Psoas muscle (tissue), 7 donors: ENCODE measurements at regions not wholly inside any gene's neighbourhood (a gene's known extent, or its start where the extent isn't known, plus 50 kb on each side); places are given as distances from the start of the nearest gene placed in this dataset.

Source experiments
- ATAC-seq, 4 donors: fragments of 200-7000 bp; cut with Tn5 transposase; one replicate each; pipeline ENCODE4 v1.9.1; 2020; ENCODE audit warnings: moderate library complexity in 3 of 4, mild to moderate bottlenecking in 2 of 4
- DNase-seq, 2 donors: peaks; one replicate each; pipeline ENCODE4 v3.0.0-alpha.2; 2020
- H3K27ac ChIP-seq: fragments of 200-600 bp; one replicate; pipeline ENCODE4 v1.8.0; 2022
- H3K27me3 ChIP-seq, 3 donors: fragments of 200-600 bp in 1 of 3; one replicate each; pipeline versions ENCODE4 v1.6.1 to v1.8.0; 2013 to 2022; ENCODE audit warnings: low read length in 2 of 3, mild to moderate bottlenecking in 2 of 3, moderate library complexity in 1 of 3; ENCODE audit not compliant: insufficient read depth in 3 of 3
- H3K36me3 ChIP-seq, 2 donors: fragments of 200-600 bp in 1 of 2; one replicate each; pipeline versions ENCODE4 v1.6.1 to v1.8.0; 2013 to 2022; ENCODE audit warnings: low read depth in 1 of 2, mild to moderate bottlenecking in 1 of 2, moderate library complexity in 1 of 2; ENCODE audit not compliant: insufficient read depth in 1 of 2
- H3K4me1 ChIP-seq: fragments of 200-600 bp; one replicate; pipeline ENCODE4 v1.8.0; 2022
- H3K4me3 ChIP-seq: fragments of 200-600 bp; one replicate; pipeline ENCODE4 v1.8.0; 2022; ENCODE audit warnings: mild to moderate bottlenecking
- H3K9me3 ChIP-seq: fragments of 200-600 bp; one replicate; pipeline ENCODE4 v1.8.0; 2022
- CTCF ChIP-seq: fragments of 200-600 bp; IDR thresholded peaks from one replicate; pipeline ENCODE4 v1.8.0; 2022; ENCODE audit warnings: antibody characterized with exemption
- WGBS, 3 donors: extraction: QIAGEN DNeasy Blood & Tissue Kit; methylation state at CpG; one replicate each; pipeline versions ENCODE4 v1.1.6 to v1.1.7; 2013; 5-methylcytosine and 5-hydroxymethylcytosine counted together
- intact Hi-C, 2 donors: fragments of 100-400 bp; cut with DNase I; formaldehyde crosslinking; loops; one replicate each; pipeline versions ENCODE4 v1.11.0 to v1.14.2; 2022
- donor health status: healthy with polysubstance abuse.
- donor health status: DM: no; HTN: no; CAD: no; lungs with moderate emphysema.
- donor health status: Bipolar disorder and iron deficiency.
- donor health status: healthy.
- donor health status: DM: yes; HTN: yes; CAD: no.
- donor health status: DM: no; HTN: no; CAD: no.
- donor health status: DM: yes; HTN: yes; CAD: no.

GRCh38 chr18:33983126-33983525 lies 241.6 kb downstream of the NOL4 start:
- H3K27ac ChIP-seq: no peak overlapping the region
- no peaks in the 10 kb centered on the region for H3K4me1 ChIP-seq
- no peaks in the 10 kb centered on the region for H3K9me3 ChIP-seq
- 90 to 97% (median 94%) methylated on average over 2 of the region's 2 CpGs for WGBS, 3 donors
- no peaks in the 10 kb centered on the region for H3K27me3 ChIP-seq
- no peak for TF ChIP-seq CTCF
- DNase-seq (no peak), ATAC-seq (no peak)
- intact Hi-C loops: no loop called here
- H3K36me3 ChIP-seq: no peaks in the 10 kb centered on the region
- no peak overlapping the region for H3K4me3 ChIP-seq

- intact Hi-C loops: no loop called here
- Histone ChIP-seq H3K27me3 (no peaks in the 10 kb centered on the region), H3K9me3 (no peaks in the 10 kb centered on the region), H3K27ac (no peak overlapping the region), H3K4me3 (no peak overlapping the region), H3K4me1 (no peaks in the 10 kb centered on the region), H3K36me3 (no peaks in the 10 kb centered on the region)
- DNase-seq: no peak
- no peak for ATAC-seq
- TF ChIP-seq CTCF: no peak
Observed at GRCh38 chr18:33960417-33960816, 264.3 kb downstream of the NOL4 start.

GRCh38 chr18:33959609-33960008 lies 265.1 kb downstream of the NOL4 start:
- no peaks in the 10 kb centered on the region for H3K36me3 ChIP-seq
- DNase-seq: no peak
- H3K27ac ChIP-seq: no peak overlapping the region
- no peak for TF ChIP-seq CTCF
- ATAC-seq: no peak
- no peaks in the 10 kb centered on the region for H3K9me3 ChIP-seq
- no peak overlapping the region for H3K4me3 ChIP-seq
- H3K27me3 ChIP-seq: no peaks in the 10 kb centered on the region
- intact Hi-C loops: no loop called here
- no peaks in the 10 kb centered on the region for H3K4me1 ChIP-seq
- 87 to 92% (median 87%) methylated on average over 2 of the region's 2 CpGs for WGBS, 3 donors

- H3K4me3 ChIP-seq: no peak overlapping the region
- no peak for DNase-seq
- TF ChIP-seq CTCF: no peak
- no peaks in the 10 kb centered on the region for H3K4me1 ChIP-seq
- WGBS, 3 donors: 37 to 42% (median 37%) methylated on average over 5 of the region's 5 CpGs
- no peak for ATAC-seq
- intact Hi-C loops: no loop called here
- no peaks in the 10 kb centered on the region for H3K36me3 ChIP-seq
- H3K9me3 ChIP-seq: no peaks in the 10 kb centered on the region
- H3K27me3 ChIP-seq: no peaks in the 10 kb centered on the region
- no peak overlapping the region for H3K27ac ChIP-seq
Observed at GRCh38 chr18:33957707-33958106, 267.0 kb downstream of the NOL4 start.

GRCh38 chr18:33951031-33951430 lies 273.7 kb downstream of the NOL4 start:
- Histone ChIP-seq H3K27me3 (no peaks in the 10 kb centered on the region), H3K4me3 (no peak overlapping the region), H3K27ac (no peak overlapping the region), H3K9me3 (no peaks in the 10 kb centered on the region), H3K4me1 (no peaks in the 10 kb centered on the region), H3K36me3 (no peaks in the 10 kb centered on the region)
- intact Hi-C loops: no loop called here
- ATAC-seq (no peak), DNase-seq (no peak)
- 70 to 93% (median 81%) methylated on average over 1 of the region's 1 CpG for WGBS, 3 donors
- no peak for TF ChIP-seq CTCF
